Suppressor macrophage (primary cell): ENCODE measurements at regions not wholly inside any gene's neighbourhood (a gene's known extent, or its start where the extent isn't known, plus 50 kb on each side); places are given as distances from the start of the nearest gene placed in this dataset.

ENCODE experiments used
- DNase-seq, 4 experiments: peaks; one replicate each; pipeline ENCODE4 v3.0.0-alpha.2; 2020 to 2022

DNA sequence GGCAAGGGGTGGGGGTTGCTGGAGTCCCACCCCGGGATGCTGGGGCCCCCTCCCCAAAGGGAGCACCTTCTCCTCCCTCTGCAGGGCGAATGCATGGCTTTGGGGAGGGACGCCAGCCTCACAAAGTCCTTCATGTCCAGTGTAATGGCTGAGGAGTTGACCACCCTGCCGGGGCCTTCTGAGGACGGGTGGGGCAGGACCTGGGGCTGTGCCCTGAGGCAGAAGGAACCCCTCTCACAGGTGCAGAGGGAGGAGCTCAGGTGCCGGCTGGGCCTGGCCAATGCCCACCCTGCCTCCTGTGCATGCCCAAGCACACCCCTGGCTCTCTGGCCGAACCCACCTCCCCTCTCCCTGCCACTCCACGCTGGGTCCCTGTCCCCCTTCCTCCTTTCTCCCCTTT is 64.3 kb upstream of the RNU6ATAC start:
- DNase-seq: no peak

DNA sequence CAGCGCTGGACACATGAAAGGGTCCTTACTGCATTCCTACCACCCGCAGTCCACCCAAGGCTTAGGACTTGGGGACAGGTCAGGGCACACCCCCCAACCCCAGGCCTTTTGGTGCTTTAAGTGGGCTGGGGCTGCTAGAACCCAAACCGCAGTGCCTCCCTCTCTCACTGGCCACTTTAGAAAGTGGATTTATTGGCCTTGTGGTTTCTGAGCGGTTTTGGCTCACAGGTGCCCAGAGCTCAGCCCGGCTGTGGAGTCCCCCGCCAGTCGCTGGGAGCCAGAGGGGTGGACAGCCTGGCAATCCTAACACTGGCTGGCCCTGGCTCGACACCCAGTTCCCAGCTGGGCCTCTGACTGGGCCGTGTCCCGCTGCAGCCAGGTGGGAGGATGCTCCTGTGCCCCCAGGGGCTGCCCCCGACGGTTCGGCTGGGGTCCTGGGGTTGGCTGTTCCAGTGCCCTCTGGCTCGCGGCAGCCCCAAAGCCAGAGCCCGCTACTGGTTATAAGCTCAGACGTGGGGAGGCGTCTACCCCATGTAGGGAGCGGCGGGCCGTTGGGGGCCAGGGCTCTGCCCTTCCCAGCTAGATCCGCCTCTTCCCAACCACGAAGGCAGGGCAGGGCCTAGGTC is 65.2 kb upstream of the RNU6ATAC start:
- DNase-seq: no peak

DNA sequence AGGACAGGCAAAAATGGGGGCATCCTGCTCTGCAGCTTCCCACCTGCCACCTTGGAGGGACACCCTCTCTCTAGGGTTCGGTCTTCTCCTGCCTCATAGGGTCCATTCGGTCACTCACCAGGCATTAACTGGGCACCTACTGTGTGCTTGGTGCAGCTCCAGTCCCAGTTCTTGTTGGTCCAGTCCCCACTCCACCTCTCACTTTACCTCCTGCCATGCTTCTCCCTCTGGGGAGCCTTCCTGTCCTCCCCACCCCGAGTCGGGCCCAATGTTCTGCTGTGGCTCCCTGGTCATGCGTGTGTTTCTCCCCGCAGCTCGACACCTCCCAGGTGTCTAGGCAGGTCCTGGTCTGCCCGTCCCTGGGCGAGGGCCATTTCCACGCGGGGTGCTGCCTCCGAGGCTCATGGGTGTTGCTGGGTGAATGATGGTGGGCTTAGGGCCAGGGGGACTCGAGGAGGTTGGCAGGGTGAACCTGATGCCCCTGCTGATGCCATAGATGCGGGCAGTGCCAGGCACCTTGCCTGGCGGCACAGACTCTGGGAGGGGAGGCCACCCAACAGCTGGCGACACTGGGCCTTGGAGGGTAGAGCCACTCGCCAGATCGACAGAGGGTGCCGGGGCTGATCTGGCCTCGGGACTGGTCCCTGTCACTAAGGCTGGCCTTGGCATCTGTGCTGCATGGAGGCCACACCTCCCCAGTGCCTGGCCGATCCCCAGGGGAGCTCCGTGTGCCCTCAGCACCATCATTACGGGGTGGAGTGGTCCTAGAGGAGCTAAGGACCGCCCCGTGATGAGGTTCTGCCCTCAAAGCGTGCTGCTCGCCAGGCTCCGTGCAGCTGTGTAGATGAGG is 66.0 kb upstream of the RNU6ATAC start:
- no peak for DNase-seq

DNA sequence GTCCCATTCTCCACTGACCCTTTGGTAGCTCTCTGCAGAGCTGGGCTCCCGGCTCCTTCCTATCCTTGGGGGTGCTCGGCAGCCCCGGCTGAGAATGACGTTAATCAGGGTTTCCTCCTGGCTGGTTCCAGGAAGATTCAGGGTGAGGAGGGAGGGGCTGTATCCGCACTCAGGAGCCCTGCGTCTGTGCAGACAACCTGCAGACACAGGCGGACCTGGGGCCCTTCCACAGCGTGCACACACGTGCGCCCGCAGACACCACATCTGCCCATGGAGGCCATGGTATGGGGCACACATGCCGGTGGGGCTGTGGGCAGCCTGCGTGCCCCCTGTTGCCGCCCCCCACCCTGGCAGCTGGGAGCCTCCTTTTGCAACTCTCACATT is 66.6 kb upstream of the RNU6ATAC start:
- DNase-seq: no peak

DNA sequence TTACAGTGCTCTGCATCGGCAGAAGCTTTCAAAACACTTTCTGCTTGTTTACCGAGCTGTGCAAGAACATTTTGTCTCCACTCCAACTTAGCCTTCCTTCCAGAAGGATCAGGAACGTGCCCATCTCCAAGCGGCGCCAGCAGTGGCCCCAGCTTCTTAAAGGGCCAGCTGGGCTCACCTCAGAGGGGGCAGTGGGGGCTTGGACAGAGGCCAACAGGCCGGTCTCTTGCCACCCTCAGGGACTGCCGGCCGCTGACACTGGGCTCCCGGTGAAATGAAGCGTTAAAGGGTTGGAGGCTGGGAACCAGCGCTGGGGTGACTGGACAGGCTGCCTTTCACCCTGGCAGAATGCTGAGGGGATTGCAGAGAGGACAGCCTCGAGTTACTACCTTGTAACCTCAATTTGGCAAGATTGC is 67.0 kb upstream of the RNU6ATAC start:
- no peak for DNase-seq

DNA sequence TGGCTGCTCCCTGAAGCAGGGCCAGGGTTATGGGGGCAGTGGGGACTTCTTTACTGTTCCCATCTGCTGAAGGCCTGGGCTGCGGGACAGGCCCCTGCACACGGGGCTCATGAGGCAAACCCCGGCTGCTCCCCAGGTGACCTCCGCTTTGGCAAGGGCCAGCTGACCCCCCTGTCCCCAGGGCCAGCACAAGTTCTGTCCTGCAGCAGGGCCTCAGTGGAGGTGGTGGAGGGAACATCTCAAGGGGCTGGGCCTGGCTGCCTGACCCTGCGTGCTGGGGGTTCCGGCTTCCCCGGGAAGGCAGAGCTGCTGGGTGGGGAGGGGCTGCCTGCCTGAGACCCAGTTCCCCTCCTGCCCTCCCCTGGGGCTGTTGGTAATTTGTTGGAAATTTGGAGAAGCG is 67.4 kb upstream of the RNU6ATAC start:
- DNase-seq: no peak

DNA sequence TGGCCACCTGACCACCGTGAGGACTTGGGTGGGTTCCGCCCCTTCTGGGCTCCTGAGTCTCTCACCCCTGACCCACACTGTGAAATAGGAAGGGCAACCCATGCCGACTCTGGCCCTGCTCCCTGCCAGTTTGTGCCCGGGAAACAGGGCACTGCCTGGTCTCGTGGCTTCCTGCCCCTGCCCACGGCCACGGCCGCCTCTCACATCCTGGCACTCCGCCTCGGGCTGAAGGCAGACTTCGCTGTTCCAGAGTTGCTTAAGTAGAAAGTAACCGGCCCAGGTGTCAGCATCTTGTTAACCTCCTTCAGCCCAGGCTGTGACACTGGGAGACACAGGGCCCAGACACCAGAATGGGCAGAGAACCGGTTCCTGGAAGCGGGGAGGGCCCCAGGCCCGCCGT is 68.7 kb upstream of the RNU6ATAC start:
- DNase-seq: peak; percentile 38 to 65 (median 59)

DNA sequence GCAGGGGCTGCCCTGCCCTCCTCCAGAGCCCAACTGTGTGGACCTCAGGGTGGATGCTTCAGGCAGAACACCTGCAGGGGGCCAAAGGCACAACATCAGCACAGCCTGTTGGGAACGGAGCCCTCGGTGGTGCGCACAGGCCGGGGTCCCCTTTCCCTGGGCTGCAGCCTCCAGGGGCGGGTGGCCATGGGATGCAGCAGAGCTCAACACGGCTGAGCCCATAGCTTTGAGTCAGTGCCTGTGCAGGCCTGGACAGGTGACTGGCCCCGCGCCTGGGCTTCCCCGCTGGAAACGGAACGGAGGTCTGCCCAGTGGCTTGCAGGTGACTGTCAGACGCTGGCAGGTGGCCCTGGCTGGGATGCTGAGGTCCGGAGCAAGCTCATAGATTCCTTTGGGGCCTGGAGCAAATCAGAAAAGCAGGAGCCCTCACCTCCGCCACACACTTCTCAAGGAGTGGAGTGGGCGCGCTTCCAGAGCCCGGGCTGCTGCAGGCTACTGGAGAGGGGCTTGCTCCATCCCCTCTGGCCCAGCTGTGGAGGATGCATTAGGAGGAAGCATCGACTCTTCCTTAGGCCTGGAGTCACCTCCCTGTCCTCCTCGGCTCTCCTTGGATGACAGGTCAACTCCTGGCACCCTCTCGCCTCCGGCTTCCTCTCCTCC is 69.8 kb upstream of the RNU6ATAC start:
- DNase-seq: no peak

DNA sequence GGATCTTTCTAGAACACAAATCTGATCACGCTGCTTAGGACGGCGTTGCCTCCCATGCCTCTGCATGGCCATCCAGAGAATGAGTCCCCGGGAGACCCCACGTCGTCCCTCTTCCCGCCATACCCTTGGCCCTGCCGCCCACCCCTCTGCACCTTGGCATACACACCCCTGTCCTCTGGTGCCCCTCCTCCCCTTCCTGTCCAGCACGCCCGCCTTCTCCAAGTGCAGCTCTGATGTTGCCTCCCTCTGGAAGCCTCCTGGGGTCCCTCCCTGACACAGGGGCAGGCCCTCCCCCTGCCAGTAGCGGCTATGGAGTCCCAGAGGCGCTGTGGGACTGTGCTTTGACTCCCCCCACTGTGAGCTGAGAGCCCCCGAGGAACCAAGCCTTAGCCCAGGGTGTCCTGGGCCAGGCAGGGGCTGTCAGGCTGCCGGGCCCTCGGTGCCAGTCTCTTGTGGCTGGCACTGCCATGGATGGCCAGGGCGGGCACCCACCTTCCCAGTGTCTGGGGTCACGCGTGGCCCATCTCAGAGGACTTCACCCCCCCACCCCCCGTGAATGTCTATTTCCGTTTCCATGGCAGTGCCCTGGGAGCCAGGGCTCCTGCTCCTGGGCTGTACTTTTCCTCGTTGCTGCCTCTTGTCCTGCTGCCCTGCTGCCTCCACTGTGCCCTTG is 70.5 kb upstream of the RNU6ATAC start:
- DNase-seq: no peak

DNA sequence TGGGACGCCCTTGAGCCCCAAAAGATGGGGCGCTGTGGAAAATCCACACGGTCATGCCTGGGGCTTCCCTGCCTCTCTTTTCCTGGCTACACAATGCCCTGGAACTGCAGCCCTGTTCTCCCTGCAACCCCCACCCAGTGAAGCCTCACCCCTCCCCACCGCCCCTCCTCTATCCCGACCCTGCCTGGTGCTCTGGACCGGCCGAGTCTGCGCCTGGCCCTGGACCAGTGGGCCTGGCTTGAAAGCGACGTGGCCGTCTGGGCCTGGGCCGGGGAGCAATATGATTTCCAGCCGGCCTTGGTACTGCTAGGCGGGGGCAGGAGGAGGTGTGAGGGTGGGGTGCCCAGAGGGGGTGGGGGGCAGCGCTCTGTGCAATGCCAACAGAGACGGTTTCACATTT is 71.0 kb upstream of the RNU6ATAC start:
- no peak for DNase-seq

DNA sequence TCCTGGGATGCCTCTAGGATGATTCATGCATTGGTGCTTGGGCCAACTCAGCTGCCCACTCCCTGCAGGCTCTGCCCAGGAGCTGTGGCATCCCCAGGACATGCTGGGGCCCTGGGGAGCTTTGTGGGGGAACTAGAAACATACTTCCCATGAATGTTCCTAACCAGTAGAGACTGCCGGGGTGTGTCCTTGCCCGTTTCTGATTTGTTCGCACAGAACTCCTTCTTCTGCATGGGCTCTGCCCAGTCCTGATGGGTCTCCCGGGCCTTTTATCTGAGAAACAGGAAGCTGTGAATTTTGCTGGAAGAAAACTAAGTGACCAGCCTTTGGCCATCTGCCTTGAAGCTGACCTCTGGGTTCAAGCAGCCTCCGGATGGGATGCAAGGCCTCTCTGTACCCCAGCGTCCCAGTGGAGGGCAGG is 71.6 kb upstream of the RNU6ATAC start:
- DNase-seq: peak in 1 of 4 experiments; percentile 10

DNA sequence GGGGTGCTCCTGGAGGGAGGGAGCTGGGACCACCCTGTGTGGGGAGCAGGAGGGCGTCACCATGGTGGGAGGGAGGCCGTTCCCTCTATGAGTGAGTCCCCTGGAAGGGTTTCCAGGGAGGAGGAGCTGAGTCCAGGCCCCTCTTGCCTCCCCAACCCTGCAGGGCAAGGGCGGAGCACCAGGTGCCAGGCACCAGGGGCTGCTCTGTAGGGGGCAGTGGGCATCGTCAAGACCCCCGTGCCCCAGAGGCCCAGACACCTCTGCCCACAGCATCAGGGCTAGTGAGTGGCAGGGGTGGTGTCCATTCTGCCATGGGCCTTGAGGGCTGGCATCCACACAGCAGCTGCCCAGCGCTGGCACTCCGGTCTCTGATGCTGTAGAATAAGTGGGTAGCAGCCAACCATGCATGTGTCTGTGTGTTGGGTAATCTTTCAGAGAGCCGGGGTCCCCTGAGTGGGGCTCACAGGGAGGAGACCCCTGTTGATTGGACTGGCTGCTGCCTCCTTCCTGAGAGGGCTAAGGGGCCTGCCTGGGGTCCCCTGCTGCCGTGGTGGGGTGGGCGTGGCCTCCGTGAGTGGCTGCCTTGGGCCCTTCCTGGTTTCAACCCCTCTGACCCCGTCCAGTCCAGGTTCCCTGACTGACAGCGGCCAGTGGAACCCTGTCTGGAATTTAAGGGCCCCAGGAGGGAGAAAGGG is 72.7 kb upstream of the RNU6ATAC start:
- no peak for DNase-seq

DNA sequence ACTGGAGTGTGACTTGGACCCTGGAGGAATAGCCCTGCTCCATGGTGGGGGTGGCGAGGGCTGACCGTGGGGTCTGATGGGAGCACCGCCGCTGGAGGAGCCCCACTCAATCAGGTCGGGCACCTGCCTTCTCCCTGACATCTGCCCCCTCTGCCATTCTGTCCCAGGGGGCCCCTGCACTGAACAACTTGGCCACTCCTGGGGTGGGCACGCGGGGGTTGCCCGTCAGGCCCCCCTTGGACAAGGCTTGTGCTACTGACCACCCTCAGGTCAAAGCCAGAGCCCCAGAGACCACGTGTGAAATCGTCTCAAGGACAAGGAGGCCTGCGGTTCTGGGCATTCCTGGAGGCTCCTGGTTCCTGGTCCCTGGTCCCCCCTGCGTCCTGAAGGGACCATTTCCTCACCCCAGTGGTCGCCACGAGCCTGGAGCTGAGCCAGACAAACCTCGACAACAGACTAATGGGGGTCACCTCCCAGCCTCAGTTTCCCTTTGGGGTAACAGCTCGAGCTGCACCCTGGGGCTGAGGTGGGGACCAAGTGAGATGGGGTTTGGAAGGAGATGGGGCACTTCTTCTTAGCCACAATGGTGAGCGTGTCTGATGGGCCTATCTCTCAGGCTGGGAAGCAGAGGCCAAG is 73.4 kb upstream of the RNU6ATAC start:
- no peak for DNase-seq

DNA sequence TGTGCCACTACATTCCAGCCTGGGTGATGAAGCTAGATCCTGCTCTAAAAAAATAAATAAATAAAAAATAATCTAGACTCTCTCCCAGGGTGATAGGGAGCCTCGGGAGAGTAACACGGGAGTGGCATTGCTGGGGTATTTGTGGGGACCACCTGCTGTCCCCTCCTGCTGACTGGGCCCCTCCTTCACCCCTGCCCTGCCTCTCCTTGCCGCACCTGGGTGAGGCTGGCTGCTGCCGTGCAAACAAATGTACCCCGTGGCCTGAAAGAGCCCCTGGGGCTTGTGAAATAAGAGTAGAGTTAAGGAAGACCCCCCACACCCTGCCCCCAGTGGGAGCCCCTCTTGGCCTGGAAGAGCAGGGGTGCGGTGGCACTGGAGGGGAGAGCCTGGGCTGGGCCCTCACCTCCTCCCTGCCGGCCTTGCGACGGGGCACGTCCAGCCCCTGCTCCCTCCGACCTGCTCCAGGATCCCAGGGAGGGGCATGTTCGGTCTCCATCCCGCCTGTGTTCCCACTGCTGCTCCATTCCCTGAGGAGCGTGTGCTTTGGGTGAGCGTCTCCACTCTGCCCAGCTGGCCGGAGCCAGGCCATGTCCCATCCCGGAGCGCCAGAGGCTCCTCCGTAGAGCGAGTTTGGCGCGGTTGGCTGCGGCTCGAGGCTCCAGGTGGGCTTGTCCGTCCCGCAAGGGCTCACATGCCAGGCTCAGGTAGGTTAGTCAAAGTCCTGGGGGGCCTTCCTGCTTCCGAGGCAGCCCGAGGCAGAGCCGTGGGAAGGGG is 75.0 kb upstream of the RNU6ATAC start:
- no peak for DNase-seq

DNA sequence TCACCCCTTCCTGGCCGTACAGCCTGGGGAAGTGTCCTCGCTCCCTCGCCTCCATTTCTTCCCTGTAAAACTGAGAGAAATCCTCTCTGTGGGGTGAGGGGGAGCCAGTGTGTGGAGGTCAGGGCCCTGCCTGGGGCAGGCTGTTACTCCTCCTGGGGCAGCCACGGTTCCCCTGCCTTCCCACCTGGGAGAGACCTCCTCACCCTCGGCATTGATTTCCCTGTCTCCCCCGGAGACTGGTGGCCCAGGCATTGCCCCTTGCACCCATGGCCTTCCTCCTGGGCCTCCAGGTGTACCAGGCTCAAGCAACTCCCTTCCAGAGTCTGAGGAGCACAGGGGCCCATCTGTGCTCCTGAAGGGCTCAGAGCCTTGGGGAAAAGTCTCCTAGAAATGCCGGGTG is 75.6 kb upstream of the RNU6ATAC start:
- DNase-seq: no peak

DNA sequence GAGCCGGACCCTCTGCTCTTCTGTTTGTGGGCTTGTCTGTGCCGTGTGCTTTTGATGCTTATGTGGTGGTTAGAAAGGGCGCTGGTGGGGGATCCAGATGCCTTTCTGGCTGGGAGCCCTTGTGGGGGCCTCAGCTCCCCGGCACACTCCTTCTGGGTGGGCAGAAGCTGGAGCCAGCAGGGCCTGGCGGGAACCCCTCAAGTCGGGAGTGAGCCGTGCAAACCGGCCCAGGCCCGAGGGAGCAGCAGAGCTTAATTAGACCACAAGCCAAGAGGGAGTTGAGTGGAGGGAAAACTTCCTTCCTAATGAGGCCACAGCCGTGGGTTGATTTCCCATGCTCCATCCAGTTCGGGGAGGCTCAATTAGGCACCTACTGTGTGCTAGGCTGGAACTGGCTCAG is 76.0 kb upstream of the RNU6ATAC start:
- no peak for DNase-seq

DNA sequence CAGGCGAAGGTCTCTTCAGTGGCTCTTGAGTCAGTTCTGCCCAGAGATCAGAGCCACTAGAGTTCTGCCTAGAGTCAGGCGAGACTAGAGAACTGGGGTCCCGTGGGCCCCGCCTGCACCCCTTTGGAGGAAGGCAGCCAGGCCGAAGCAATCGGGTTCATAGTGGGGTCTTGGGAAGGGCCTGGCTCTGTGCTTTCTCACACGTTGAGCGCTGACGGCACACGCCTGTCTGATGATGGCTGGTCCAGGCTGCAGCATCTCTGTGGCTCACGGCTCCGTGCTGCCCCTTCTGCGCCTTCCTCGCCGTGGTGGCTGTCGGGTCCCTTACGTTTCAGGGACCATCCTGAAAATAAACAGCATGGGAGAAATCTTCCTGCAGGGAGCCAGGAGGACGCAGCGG is 78.3 kb upstream of the RNU6ATAC start:
- DNase-seq: no peak

DNA sequence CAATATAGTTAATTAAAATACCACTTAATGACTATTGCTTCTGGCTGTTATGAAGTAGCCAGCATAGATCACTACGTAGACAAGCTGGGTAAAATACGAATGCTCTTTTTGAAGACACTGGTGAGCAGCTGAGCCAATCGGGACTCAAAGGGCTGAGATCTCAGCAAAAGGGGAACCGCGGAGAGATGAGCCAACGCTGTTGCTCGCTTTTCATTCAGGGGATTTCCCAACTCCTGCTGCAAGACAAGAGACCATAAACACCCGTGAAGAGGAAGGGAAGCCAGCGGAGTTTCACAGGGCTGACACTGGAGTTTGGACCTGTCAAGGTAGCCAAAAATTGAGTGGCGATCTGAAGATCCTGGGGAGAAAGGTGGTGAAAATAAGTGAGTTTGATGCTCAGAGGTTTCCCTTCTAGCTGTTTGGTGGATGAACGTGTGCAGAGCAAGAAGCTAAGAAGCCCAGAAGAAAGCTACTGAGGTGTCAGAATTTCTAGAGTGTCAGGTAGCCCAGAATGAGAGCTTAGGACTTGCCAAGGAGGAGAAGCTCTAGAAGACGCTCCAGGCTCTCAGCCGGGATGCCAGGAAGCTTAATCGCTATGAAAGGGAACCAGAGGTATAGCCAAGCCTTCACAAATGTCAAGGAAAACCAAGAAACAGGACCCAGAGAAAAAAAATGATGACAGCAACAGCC is 79.6 kb upstream of the RNU6ATAC start:
- DNase-seq: peak; percentile 91 to 96 (median 94)

DNA sequence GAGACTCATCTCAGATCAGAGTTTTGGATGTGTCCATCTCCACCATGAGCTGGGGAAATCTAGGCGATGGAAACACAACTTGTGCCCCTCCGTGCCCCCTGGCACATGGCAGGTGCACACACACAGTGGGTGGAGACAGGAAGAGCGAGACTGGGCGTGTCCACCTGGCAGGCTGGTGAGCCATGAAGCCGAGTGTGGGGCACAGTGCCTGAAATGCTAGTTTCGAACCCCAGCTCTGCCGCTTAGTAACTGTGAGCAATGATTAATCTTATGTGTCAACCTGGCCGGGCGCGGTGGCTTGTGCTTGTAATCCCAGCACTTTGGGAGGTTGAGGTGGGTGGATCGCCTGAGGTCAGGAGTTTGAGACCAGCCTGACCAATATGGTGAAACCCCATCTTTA is 80.8 kb upstream of the RNU6ATAC start:
- no peak for DNase-seq

DNA sequence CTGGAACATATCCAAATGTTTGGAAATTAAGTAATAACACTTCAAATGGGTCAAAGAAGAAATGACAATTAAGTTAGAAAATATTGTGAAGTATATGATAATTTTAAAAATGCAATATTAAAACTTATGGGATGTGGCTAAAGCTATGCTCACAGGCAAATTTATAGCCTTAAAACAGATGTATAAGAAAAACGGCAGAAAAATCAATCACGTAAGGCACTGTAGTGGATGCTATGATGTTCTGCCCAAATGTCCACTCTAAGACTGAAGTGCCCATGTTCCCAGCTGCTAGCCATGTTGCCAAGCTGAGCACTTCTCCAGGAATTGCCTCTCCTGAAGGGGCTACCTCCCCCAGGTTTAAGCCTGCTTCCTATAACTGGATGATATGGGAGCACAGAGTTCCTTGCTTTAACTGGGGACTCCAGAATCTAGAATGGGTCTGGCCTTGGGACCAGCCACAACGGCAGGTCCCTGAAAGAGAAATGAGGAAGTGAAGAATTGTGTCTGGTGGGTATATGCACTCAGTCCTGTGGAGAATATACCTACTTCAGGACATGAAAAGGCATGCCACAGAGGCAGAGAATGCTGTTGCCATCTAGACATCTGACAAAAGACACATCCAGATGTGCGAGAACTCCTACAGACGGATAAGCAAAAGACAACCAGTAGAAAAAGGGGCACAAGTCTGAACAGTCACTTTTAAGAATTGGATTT is 78.2 kb upstream of the RXRA start:
- DNase-seq: no peak
